G401.6 (cell line): ENCODE measurements at regions not wholly inside any gene's neighbourhood (a gene's known extent, or its start where the extent isn't known, plus 50 kb on each side); places are given as distances from the start of the nearest gene placed in this dataset.
"Not testable (repeated sequence)": the region's sequence is repeated elsewhere in the genome, so short reads cannot be mapped to it uniquely, and the experiment has no call there.

Experiments
- FAIRE-seq: peaks from 2 replicates; lab custom pipeline; 2012; peaks lifted over from hg19 to GRCh38; lab: Jason Lieb, UNC

DNA sequence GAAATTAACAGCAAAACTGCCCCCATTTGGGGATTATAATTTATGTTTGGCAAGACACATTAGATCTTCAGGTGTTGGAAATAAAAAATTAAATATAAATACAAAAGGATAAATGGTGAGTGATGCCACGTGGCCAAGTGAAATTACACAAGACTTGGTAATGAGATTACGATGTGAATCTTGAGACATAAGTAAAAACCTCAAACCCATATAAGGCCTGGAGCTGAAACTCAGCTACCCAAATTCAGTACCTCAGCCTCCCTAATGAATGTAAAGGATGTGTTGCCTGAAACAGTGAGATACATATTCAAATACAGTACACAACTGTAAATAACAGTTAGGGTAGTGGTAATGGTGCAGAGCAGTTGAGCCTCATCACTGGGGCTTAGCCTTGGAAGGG, 1146.6 kb downstream of the OTOL1 start:
- no peak for FAIRE-seq

DNA sequence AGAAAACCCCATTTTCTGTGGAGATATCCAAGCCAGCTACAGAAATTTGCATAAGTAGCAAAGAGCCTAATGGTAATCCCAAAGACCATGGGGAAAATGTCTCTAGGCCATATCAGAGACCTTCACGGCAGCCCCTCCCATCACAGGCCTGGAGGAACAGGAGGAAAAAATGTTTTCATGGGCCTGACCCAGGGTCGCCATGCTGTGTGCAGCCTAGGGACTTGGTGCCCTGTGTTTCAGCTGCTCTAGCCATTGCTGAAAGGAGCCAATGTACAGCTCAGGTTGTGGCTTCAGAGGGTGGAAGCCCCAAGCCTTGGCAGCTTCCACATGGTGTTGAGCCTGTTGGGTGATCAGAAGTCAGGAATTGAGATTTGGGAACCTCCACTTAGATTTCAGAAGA, 1150.7 kb downstream of the OTOL1 start:
- FAIRE-seq, result no peak

GRCh38 chr3:162658003-162658402, 1161.4 kb downstream of the OTOL1 start:
- FAIRE-seq, result no peak

DNA sequence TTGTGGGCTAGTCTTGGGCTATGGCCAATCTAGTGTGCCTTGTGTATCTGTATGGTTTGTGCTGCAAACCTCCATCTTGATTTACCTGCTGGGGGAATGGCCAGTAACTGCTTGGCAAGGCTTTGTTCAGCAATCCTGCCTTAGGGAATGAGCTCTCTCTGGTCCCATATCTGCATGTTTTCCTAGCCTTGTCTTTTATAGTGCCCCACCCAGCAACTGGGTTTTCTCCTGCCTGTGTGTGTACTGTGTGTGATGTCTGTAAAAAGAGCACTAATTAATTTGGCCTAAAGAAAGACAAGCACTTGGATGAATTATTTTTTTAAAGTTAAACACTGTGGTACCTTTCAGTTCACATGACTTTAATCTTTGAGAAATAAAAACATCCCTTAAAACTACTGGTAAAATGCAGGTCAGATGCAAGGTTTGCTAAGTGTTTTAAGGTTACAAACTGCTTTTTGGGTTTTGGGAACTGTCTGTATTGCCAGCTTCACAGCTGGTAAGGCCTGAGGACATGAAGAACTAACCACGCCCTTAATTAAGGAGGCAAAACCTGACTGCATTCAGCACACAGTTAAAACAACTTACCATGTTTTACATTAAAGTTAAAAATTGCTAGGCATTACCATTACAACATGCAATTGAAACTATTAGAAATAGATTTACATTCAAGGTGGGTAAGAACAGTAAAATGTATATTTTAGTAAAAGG, 1169.2 kb downstream of the OTOL1 start:
- FAIRE-seq, result no peak

- FAIRE-seq, result no peak
Observed at GRCh38 chr3:162666835-162667234, 1170.2 kb downstream of the OTOL1 start.

GRCh38 chr3:162670181-162670580, 1173.6 kb downstream of the OTOL1 start:
- FAIRE-seq, result no peak

DNA sequence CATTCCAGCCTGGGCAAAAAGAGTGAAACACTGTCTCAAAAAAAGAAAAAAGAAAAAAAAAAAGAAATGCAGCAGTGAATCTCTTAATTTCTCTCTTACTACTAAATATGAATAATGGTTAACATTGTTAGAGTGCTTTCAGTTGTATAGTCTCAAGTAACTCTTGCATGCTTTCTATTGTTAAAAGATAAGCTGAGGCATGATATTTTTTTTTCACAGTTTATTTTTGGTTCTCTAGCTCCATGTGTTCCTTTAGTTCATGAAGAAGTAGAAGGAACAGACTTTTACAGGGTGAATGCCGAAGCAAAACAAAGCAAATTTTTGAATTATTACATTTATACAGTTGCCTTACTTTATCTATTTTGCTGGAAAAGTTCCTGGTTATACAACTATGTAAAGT, 1180.9 kb downstream of the OTOL1 start:
- no peak for FAIRE-seq

GRCh38 chr3:162678941-162679340, 1182.3 kb downstream of the OTOL1 start:
- no peak for FAIRE-seq

GRCh38 chr3:162684260-162684659, 1187.7 kb downstream of the OTOL1 start:
- FAIRE-seq, result no peak

GRCh38 chr3:162699291-162699690, 1202.7 kb downstream of the OTOL1 start:
- no peak for FAIRE-seq

DNA sequence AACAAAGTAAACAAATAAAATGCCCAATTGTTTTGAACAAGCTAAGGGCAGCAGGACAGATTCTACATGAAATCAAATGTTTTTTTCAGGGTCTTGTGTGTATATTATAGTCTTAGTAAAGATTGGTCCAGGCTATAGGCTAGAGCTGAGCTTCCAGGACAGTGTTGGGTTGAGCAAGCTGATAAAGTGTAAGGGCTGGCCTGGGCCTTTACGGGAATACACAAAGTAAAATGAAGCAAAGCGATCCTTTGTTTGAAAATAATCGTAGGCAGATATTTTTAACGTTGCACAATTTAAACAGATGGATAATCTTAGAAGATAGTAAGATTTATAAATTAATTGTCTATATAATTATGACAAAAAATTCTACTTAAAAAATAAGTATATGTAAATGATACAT, 1204.6 kb downstream of the OTOL1 start:
- FAIRE-seq, result no peak

- FAIRE-seq, result no peak
Observed at GRCh38 chr3:162702768-162703385, 1206.3 kb downstream of the OTOL1 start.

DNA sequence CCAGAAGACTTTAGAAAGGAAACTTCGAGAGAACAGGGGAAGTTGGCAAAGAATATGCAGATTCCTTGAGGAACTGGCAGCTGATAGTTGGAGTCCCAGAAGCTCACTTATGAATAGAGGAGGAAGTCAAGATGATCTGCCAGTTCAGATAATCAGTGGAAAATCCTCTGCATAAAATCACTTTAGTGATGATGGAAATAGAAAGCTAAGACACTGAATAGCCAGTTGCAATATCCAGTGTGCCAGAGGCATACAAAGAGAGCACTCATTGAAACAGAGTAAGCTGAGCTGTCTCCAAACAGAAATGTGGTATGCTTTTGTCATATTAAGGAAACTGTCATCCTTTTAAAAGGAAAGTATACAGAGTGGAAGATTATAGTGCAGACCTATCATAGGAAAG, 1207.6 kb downstream of the OTOL1 start:
- no peak for FAIRE-seq

DNA sequence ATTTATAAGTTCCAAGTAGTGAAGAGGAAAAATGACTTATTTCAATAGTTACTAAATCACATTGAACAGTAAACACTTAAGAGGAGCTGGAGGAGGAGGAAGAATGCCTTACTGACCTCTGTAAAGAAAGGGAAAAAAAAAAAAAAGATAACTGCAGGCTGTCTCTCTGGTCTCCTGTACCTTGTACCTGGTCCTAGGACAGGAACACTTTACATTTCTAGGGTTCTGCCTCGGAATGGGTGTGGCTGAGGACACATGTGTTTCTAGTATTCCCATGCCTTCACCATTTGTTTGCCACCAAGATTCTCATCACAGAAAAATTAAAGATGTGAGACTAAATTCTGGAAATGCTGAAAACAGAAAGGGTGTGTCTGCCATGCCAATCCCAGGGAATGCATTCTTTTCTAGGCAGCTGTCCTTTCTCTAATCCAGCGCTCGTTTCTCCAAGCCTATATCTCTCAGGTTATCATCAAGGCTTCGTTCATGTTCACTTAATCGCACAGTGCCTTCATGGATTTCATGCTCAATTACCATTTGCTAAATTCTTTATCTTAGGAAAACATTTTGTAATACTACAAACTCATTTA, 1208.3 kb downstream of the OTOL1 start:
- FAIRE-seq, result no peak

DNA sequence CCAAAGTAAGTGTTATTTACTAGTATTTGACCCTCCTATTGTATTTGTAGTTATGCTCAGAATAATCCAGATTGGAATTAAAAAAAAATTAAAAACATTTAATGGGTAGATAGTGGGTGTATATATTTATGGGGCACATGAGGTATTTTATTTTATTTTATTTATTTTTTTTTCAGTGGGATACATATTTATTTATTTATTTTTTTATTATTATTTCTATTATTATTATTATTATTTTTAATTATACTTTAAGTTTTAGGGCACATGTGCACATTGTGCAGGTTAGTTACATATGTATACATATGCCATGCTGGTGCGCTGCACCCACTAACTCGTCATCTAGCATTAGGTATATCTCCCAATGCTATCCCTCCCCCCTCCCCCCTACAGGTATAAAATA, 1211.8 kb downstream of the OTOL1 start:
- FAIRE-seq, result not testable (repeated sequence)

- FAIRE-seq, result not testable (repeated sequence)
Observed at GRCh38 chr3:162708942-162709706, 1212.5 kb downstream of the OTOL1 start.

DNA sequence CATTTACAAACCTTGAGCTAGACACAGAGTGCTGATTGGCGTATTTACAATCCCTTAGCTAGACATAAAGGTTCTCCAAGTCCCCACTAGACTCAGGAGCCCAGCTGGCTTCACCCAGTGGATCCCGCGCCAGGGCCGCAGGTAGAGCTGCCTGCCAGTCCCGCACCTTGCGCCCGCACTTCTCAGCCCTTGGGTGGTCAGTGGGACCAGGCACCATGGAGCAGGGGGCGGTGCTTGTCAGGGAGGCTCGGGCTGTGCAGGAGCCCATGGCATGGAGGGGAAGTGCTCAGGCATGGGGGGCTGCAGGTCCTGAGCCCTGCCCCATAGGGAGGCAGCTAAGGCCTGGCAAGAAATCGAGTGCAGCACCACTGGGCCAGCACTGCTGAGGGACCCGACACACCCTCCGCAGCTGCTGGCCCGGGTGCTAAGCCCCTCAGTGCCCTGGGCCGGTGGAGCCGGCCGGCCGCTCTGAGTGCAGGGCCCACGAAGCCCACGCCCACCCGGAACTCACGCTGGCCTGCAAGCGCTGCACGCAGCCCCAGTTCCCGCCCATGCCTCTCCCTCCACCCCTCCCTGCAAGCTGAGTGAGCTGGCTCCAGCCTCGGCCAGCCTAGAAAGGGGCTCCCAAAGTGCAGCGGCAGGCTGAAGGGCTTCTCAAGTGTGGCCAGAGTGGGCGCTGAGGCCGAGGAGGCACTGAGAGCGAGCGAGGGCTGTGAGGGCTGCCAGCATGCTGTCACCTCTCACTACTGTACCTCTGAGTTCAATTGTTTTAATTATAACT, 1213.9 kb downstream of the OTOL1 start:
- FAIRE-seq, result no peak

GRCh38 chr3:162717074-162717473, 1220.5 kb downstream of the OTOL1 start:
- not testable (repeated sequence) for FAIRE-seq

- no peak for FAIRE-seq
Observed at GRCh38 chr3:162718697-162719096, 1222.1 kb downstream of the OTOL1 start.

DNA sequence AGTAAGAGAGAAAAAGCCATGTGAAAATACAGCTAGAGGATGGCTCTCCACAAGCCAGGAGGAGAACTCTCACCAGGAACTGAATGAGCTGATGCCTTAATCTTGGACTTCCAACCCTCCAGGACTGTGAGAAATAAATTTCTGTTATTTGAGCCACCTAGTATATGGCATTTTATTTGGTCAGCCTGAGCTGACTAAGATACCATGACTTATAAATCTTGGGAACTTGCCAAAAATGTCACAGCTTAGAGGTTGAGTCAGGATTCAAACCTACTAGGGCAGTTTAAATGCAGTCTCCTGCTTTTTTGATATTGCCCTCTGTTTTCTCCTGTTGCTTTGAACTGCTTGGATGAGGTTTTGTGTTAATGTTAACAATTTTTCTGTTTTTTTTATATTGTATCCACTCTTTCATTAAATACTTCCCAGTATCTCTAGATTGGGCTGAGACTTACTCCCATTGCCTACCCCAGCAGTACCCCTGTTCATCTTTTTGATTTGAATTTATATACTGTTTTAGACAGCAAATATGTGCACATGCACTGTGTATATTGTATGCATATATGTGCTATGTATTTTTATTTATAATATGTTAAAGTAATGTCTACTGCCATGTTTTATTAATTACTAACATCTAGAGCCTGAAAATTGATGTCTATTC, 1223.2 kb downstream of the OTOL1 start:
- FAIRE-seq, result no peak

GRCh38 chr3:162721736-162722135, 1225.1 kb downstream of the OTOL1 start:
- FAIRE-seq, result no peak

GRCh38 chr3:162722337-162722736, 1225.7 kb downstream of the OTOL1 start:
- FAIRE-seq, result no peak
